T-helper 1 cell treated with Interleukin-12 subunit alpha and Interleukin-12 subunit beta and Interleukin-4 antibody, amounts not matched to agents 30 ng/mL and 1 ng/mL, for 36 hours (primary cell): ENCODE measurements at regions not wholly inside any gene's neighbourhood (a gene's known extent, or its start where the extent isn't known, plus 50 kb on each side); places are given as distances from the start of the nearest gene placed in this dataset.
"Not testable (repeated sequence)": the region's sequence is repeated elsewhere in the genome, so short reads cannot be mapped to it uniquely, and the experiment has no call there.

Source experiments
- intact Hi-C: fragments of 100-400 bp; cut with micrococcal nuclease; formaldehyde crosslinking; loops from one replicate; pipeline ENCODE4 v1.15.1; 2024

- intact Hi-C loops: no loop called here
These were observed 78.1 kb upstream of the NPAS2 start for GRCh38 chr2:100741880-100742276.

GRCh38 chr2:100742277-100743254 lies 77.4 kb upstream of the NPAS2 start:
- intact Hi-C loops: no loop called here

DNA sequence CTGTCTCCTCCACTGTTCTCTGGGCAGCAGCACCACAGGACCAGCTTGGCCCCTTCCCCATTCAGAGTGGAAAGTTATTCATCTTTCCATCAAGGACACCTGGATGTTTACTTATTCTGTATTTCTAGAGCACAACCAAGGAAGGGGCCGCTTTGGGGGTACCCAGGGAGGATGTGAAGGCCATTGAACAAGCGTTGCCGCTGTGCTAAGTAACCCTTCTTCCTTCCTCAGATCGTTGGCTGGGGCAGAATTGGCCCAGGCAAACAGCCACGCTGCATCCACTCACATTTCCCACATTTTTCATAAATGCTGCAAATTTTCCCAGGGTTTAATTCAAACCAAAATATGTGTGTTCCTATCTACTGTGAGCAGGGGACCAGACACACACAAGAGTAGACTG lies 76.2 kb upstream of the NPAS2 start:
- intact Hi-C loops: no loop called here

- intact Hi-C loops: no loop called here
These were observed 75.8 kb upstream of the NPAS2 start for GRCh38 chr2:100744184-100744583.

DNA sequence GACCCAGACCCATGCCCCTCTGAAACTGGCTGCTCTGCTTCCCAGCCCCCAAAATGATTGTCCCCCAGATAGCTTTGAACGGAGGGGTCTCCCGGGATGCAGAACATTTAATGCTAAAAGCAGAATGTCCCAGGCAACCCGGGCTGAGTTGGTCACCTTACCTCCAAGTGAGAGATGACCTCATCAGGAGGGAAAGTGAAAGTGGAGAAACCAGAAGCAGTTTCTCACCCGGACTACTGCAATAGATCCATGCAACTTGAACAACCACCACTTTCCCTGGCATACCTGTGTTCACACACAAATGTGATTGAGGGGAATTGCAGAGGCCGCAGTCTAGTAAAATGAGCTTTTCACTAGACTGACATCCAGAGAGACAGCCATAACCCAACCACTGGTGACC lies 75.3 kb upstream of the NPAS2 start:
- intact Hi-C loops: no loop called here

DNA sequence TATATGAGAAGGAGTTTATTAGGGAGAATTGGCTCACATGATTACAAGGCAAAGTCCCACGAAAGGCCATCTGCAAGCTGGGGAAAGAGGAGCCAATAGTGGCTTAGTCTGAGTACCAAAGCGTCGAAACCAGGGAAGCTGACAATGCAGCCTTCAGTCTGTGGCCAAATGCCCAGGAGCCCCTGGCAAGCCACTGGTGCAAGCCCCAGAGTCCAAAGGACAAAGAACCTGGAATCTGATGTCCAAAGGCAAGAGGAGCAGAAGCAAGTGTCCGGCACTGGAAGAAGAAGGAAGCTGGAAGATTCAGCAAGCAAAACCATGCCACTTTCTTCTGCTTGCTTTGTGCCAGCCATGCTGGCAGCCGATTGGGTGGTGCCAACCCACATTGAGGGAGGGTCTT lies 74.3 kb upstream of the NPAS2 start:
- intact Hi-C loops: no loop called here

- intact Hi-C loops: no loop called here
These were observed 72.4 kb upstream of the NPAS2 start for GRCh38 chr2:100747551-100747950.

DNA sequence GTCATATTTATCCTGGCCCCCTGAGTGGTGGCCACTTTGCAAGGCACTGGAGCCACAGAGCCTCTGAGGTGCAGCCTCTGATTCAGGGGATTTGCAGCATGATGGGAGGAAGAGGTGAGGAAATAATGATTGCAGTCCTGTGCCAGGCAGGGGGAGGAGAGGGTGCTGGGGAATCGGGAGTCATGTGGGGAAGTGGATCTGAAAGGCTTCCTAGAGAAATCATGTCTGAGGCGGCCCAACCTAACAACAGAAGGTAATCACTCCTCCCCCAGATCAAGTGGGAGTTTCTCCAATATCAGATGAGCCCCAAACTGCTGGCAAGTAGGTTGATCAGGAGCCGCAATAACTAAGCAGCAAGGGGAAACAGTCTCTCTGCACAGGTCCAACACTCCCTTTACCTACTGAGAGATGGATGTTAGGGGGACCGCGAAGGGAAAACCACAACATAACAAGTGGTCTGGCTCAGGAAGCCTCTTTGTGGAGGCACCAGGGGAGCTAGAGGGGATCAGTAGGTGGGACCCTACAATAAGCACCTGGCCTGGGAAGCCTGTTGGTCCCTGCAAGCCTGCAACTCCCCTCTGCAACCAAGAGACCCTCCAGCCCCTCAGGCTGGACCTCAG lies 71.8 kb upstream of the NPAS2 start:
- intact Hi-C loops: no loop called here

DNA sequence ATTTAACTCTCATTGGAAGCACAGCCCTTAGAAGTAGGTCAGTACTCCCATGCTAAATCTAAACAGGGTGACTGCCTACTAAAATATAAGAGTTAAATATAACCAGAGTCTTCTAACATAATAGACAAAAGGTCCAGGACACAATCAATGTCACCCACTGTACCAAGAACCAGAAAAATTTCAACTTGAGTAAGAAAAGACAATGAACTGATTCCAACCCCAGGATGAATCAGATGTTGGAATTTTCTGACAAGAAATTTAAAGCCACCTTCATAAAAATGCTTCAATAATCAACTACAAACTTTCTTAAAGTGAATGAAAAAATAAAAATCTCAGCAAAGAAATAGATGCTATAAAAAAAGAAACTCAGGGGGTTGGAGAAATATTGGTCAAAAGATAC lies 71.3 kb upstream of the NPAS2 start:
- intact Hi-C loops: no loop called here

DNA sequence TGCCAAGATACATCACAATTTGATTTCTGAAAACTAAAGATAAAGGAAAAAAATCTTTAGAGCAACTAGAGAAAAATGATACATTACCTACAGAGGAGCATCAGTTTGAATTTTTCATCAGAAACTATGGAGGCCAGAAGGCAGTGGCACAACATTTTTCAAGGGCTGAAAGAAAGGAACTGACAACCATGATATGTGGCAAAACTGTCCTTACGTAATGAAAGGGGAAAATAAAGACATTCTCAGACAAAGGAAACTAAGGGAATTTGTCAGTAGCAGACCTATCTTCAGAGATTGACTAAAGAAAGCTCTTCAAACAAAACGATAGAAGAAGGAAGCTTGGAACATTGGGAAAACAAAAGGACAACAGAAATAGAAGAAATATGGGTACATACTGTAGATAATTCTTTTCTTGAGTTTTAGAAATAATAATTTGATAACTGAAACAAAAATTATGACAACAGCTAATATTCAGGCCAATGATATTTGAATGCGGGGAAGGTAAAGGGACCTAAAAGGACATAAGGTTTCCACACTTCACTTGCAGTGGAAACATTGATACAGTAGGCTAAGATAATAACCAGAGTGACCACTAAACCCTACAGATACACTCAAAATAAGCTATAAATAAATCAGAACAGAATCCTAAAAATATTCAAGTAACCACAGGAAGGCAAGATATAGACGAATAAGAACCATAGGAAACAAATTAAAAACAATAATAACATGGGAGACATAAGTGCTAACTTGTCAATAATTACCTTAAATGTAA lies 70.0 kb upstream of the NPAS2 start:
- intact Hi-C loops: no loop called here

DNA sequence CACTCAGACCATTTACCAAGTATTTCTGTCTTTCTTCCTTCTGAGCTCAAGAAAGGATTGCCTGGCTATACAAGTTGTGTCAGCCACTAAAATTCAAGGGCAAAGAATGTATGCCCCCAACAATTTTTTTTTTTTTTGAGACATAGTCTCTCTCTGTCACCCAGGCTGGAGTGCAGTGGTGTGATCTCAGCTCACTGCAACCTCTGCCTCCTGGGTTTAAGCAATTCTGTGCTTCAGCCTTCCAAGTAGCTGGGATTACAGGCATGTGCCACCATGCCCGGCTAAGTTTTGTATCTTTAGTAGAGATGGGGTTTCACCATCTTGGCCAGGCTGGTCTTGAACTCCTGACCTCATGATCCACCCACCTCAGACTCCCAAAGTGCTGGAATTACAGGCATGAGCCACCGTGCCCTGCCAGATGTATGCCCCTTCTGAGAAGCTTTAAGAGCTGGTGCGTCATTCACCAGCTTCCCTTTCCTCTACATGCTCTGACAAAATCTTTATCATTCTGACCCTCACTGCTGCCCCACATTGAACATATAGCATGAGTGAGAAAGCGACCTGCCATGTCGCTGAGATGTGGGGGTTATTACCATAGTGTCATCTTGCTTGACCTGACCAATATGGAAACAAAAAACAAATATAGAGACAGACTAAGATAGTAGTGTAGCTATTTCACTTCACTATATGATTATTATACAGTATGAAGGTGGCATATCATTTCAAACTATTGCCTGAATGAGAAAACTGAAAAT lies 67.9 kb upstream of the NPAS2 start:
- intact Hi-C loops: not testable (repeated sequence)

DNA sequence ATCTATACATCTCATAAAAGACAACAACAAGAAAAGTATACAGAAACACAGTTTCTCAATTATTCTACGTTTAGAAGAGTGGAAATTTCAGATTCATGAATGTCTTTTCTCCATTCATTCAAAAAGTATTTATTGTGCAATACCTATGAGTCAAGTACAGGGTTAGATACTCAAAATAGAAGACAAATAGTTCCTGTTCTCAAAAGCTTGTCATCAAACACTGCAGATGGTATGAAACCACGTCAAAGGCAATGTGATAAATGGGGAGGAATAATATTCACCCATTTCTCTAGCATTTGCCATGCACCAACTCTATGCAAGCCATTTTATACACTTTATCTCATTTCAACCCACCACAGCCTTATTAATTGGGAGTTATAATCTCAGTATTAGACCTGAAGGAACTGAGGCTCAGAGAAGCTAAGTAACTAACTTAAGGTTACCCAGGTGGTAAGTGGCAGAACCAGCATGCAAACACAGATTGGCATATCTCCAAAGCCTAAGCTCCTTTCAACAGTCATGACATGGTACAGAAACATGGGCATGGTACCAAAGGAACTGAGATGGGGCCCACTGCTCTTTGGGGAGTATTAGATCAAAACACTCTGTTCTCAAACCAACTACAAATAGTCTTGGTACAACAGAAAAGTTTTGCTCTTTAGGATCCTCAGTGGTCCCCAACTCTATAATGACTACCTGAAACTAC lies 67.2 kb upstream of the NPAS2 start:
- intact Hi-C loops: no loop called here

- intact Hi-C loops: no loop called here
These were observed 66.5 kb upstream of the NPAS2 start for GRCh38 chr2:100753444-100753843.

DNA sequence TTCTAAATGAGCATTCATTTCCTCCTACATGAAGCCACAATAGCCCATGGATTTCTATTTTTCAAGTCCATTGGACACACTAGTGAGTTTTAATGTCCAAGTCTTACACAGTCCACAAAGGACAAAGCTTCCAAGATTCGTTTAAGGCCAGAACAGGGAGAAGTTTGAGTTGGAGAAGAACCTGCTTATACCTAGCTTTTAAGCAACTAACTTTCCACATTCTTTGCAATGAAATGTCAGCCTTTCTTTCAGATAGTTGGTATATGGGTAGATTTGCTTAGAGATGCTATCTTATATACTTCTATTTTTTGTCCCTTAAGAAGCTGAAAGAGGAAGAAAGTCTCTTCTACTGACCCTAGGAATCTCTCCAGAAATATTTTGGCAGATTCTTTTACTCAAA lies 66.1 kb upstream of the NPAS2 start:
- intact Hi-C loops: no loop called here

DNA sequence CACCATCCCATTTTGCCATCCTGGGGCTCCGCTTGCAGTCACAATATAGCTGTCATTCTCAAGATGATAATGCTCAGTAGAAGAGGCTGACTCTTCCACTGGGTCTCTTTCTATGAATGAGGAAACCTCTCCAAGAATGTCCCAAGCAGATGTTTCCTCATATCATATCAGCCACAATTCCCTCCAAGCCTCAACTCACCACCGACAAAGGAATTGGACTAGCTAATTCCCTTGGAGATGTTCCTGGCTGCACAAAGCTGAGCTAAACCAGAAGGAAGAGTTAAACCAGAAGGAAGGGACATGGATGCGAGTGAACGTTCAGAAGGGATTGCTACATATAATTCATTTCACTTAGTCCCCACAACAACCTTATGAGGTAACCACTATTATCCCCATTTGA lies 65.0 kb upstream of the NPAS2 start:
- intact Hi-C loops: no loop called here

DNA sequence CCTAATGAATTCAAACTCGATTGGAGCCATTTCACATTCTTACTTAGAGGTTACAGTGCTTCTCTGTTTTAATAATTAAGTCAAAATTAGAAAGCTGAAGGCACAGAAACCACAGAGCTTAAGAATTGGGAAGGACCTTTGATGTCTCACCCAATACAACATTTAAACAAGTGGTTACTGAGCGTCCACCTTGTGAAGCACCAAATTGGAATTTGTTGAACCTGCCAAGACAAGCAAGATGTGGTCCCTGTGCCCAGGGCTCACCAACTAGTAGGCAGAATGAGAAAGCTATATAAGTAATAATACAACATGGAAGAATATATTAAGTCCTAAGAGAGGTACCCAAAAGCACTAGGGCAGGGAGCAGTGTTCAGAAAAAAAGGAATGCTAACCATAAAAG lies 64.5 kb upstream of the NPAS2 start:
- intact Hi-C loops: no loop called here

DNA sequence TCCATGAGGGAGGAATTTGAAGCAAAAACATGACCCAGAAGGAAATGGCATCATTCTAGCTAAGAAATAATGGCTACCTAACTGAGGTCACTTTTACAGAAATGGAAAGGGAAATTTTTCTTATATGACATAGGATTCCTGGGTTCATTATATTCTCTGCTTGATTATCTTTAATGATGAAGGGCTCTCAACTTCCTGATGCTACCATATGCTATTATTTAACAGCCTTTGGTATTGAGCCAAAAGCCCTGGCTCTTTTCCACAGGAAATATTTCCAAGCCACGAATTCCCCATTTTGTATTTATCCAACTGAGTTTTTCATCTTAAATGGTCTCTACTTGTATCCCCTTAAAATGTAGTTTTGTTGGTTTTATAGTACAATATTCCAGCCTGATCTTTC lies 63.2 kb upstream of the NPAS2 start:
- intact Hi-C loops: no loop called here

DNA sequence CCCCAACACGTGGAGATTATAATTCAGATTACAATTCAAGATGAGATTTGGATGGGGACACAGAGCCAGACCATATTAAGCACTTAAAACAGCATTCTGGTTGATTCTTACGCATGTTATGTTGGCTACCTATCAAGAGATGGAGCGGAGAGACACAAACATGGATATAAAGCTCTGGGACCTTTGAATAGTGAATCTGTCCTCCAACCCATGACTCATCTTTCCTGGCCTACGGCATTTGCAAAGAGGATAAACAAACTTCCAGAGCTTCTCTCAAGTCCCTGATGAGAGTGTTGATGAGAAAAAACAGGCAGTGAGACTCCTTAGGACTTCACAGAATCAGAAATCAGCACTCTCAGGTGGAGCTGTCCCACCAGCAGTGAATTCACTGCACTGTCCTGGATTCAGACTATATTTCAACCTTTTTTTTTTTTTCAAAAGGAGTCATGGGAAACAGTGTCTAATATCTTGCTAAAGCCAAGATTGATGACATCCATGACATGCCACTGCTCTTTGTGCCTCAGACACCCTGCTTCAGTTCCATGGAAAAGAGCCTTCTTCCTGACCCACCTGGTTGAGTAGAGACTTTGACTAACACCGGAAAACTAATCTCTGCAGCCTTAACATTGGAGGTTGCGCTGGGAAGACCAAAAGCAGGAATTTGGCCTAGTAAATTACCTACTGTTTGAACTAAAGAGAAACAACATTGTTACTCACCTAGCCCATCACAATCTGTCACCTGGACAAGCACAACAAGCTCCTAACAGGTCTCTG lies 62.1 kb upstream of the NPAS2 start:
- intact Hi-C loops: no loop called here

- intact Hi-C loops: no loop called here
These were observed 60.0 kb upstream of the NPAS2 start for GRCh38 chr2:100759901-100760300.

DNA sequence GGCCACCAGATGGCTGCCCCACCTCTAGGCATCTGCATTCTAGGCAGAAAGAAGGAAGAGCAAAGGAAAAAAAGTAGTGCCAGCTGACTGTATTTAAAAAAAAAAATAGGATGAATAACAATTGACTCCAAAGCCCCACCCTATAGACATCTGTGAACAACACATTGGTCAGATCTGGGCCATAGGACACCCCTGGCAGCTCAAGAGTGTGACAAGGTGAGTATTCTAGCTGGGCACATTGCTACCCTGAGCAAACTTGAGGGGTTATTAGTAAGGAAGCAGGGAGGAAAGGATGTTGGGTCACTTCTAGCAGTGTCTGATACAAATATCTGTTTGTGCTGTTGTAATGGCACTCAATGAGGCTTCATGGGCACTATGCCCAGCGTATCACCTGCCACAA lies 58.6 kb upstream of the NPAS2 start:
- intact Hi-C loops: no loop called here
